OCI-M2 (cell line): ENCODE measurements at regions not wholly inside any gene's neighbourhood (a gene's known extent, or its start where the extent isn't known, plus 50 kb on each side); places are given as distances from the start of the nearest gene placed in this dataset.
"Not testable (repeated sequence)": the region's sequence is repeated elsewhere in the genome, so short reads cannot be mapped to it uniquely, and the experiment has no call there.

Source experiments
- DNase-seq: peaks from one replicate; lab custom pipeline; 2025; ENCODE audit not compliant: unreplicated experiment; lab: John Stamatoyannopoulos, UW

DNA sequence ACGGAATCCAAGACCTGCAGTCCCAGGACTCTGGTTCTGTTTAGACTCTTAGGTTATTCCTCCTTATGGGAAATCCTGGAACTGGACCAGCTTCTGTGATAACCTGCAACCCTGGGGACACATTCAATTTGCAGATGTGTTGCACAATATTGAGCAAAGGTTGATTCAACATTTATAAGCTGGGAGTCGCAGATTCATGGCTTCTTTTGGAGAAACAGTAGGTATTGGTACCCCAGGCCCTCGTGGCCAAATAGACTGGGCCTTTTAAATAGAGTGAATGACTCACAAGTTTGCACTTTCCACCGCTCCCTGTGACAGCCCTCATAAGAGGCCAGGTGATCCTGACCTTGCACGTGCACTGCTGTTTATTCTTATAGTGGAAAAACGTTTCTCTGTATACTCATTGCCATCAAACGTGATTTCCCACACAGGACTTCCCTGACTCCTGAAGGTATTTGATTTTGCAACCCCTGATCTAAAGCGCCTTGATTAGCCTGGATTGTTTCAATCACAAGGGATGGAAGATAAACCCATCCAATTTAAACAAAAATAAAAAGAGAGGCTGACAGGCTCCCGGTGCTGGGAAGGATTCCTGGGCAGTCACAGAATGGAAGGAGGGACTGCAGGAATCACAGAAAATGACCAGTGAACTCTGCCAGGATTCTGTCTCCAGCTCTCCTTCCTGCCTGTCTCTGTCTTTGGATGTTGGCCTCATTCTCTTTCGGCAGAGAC is 98.0 kb downstream of the VCPKMT start:
- no peak for DNase-seq

DNA sequence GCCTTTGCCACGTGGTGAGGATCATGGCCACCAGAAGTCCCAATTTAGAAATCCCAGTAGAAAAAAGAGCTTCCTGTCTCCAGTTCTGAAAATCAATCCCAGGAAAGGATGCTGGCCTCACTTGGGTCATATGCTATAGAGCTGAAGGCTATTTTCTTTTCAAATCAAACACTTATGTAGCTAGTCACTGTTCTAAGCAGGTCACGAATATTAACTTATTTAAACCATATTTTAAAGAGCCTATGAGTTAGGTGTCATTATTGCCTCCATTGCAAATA is 97.5 kb downstream of the VCPKMT start:
- no peak for DNase-seq

- no peak for DNase-seq
Observed at GRCh38 chr14:50020184-50020583, 96.2 kb downstream of the VCPKMT start.

DNA sequence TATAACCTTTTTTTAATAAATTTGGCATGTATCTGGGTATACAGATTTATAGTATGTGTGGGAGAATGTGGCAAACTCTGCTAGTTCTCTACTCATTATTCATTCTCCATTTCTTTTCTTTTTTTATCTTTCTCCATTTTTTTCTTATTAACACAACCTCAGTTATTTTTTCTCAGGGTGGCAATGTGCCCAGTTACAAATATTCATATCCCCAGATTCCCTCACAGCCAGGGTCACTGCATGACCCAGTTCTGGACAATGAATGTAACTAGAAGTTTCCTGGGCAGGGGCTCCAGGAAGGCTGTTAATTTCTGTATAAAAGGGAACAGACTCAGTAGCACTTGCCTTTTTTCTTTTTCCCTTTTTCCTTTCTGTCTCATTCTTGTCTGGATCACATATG is 95.6 kb downstream of the VCPKMT start:
- DNase-seq = no peak

DNA sequence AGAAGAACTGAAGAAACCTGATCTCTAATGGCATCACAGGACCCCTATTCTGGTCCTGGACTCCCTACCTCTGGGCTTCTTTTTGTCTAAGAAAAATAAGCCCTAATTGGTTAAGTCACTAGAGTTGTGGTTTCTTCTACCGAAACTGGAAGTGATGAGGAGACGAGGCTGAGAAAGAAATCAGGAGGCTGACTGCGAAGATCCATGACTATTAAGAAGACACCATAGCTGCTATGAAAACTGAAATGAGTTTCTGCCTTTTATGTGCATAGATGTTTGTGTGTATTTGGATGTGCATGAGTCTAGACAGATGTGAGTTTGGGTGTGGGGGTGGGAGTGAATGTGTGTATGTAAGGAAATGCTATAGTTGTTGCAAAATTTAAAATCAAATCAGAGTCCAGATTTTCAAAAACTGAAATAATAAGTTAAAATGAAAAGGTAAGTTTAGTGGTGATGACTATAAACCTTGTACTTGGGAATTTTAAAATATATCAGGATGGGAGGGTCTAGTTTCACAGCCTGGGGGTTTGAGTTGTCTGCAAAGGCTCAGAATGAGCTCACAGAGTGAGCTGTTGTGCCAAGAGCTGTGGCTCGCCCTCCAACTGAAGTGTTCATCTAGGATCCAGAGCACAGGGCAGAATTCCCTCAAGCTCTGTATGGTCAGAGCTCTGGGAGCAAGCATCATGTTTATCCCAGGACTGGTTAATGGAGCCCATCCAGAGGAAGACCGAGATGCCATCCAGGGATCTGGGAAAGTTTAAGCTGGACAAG is 94.9 kb downstream of the VCPKMT start:
- DNase-seq = no peak

GRCh38 chr14:50022661-50023060 is 93.7 kb downstream of the VCPKMT start:
- DNase-seq = no peak

GRCh38 chr14:50023671-50024490 is 92.5 kb downstream of the VCPKMT start:
- no peak for DNase-seq

DNA sequence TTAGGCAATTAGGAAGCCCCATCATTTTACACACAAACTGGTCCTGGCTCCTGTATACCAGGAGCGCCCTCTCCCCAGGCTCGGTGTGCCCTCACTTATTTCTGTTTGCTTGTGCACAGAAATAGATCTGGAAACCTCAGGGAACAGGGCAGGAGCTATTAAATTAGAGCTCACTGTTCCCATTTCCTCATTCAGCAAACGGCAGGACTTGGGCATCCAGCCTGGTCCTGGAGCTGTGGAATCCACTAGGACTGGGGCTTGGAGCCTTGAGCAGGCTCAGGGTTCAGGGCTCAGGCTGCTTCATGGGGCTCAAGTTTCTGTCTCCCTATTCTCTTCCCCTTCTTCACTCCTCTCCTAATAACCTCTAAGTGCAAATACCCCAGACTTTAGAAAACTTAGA is 91.3 kb downstream of the VCPKMT start:
- no peak for DNase-seq

GRCh38 chr14:50025776-50026175 is 90.6 kb downstream of the VCPKMT start:
- no peak for DNase-seq

- no peak for DNase-seq
Observed at GRCh38 chr14:50026396-50026795, 90.0 kb downstream of the VCPKMT start.

DNA sequence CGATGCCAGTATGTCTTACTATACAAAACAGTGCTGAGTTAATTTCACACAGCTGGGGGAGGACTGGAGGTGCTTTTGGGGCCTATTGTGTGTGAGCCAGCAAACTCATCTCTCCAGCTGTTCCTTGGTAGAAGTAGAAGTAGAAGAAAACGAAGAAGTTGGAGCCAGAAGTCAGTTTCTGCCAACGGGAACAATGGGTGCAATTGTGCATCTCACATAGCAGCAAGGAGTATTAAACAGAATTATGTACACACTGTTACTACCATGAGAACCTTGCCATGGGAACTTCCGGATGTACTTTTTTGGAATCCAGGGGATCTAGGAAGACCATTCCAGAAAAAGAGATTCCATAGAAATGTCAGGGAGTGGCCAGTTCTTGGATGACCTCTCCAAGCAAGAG is 88.6 kb downstream of the VCPKMT start:
- DNase-seq = no peak

DNA sequence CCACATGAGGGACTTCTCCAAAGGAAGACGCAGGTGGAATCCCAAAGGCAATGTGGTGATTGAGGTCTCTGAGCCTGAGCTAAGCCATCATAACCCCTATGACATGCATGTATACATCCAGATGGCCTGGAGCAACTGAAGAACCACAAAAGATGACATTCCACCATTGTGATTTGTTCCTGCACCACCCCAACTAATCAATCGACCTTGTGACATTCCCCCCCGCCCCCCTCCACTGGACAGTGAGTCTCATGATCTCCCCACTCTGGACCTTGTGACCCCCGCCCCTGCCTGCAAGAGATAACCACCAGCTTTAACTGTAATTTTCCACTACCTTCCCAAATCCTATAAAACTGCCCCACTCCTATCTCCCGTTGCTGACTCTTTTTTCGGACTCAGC is 87.9 kb downstream of the VCPKMT start:
- no peak for DNase-seq

- no peak for DNase-seq
Observed at GRCh38 chr14:50030036-50030435, 86.3 kb downstream of the VCPKMT start.

GRCh38 chr14:50030911-50031310 is 85.5 kb downstream of the VCPKMT start:
- not testable (repeated sequence) for DNase-seq

- DNase-seq = no peak
Observed at GRCh38 chr14:50031602-50032313, 84.6 kb downstream of the VCPKMT start.

GRCh38 chr14:50032462-50033167 is 83.8 kb downstream of the VCPKMT start:
- DNase-seq = not testable (repeated sequence)

- DNase-seq = no peak
Observed at GRCh38 chr14:50035214-50035613, 81.2 kb downstream of the VCPKMT start.

DNA sequence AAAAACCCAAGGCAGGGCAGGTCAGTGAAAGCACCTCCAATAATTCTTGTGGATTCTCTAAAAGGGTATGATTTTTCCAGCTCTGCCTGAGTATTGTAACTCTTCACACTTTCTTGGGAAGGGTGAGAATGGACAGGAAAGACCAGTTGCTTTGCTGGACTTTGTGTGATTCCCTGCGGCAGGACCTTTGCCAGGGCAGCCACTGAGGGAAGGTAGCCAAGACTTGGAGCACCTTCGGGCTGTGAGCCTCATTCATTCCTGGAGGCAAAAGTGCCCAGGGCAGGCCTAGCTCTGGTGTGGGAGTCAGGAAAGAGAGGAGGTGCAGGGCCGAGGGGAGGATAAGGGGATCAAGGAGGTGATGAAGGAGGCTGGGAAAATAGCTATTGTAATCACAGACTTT is 80.2 kb downstream of the VCPKMT start:
- no peak for DNase-seq

GRCh38 chr14:50036637-50037036 is 79.7 kb downstream of the VCPKMT start:
- no peak for DNase-seq

GRCh38 chr14:50037240-50037639 is 79.1 kb downstream of the VCPKMT start:
- no peak for DNase-seq

- DNase-seq = no peak
Observed at GRCh38 chr14:50037852-50038251, 78.5 kb downstream of the VCPKMT start.
